Fibroblast of lung (primary cell): ENCODE measurements at regions not wholly inside any gene's neighbourhood (a gene's known extent, or its start where the extent isn't known, plus 50 kb on each side); places are given as distances from the start of the nearest gene placed in this dataset.

Experiments used
- EZH2 ChIP-seq: IDR thresholded peaks from 2 replicates; pipeline ENCODE4 v1.5.1; 2012; ENCODE audit warnings: low read length, control low read depth, mild to moderate bottlenecking; ENCODE audit errors: missing control alignments
- TF ChIP-seq, protein P1 (sequence below), 2 donors: IDR thresholded peaks in 1 of 2; conservative IDR thresholded peaks in 1 of 2; 1 replicate in 1 of 2; 2 replicates in 1 of 2; pipeline ENCODE4 v1.5.1; 2011 to 2012; ENCODE audit warnings: low read length in 2 of 2, control low read depth in 1 of 2, inconsistent platforms in 1 of 2, low read depth in 1 of 2, mild to moderate bottlenecking in 1 of 2

GRCh38 chr10:31656851-31657433, 271.7 kb downstream of the ARHGAP12 start:
- TF ChIP-seq, protein P1, sequence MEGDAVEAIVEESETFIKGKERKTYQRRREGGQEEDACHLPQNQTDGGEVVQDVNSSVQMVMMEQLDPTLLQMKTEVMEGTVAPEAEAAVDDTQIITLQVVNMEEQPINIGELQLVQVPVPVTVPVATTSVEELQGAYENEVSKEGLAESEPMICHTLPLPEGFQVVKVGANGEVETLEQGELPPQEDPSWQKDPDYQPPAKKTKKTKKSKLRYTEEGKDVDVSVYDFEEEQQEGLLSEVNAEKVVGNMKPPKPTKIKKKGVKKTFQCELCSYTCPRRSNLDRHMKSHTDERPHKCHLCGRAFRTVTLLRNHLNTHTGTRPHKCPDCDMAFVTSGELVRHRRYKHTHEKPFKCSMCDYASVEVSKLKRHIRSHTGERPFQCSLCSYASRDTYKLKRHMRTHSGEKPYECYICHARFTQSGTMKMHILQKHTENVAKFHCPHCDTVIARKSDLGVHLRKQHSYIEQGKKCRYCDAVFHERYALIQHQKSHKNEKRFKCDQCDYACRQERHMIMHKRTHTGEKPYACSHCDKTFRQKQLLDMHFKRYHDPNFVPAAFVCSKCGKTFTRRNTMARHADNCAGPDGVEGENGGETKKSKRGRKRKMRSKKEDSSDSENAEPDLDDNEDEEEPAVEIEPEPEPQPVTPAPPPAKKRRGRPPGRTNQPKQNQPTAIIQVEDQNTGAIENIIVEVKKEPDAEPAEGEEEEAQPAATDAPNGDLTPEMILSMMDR (conservative IDR thresholded peaks at IDR 0.05 in 1 of 2, IDR thresholded peaks at IDR 0.05 in 1 of 2; ENCODE audit: low read depth in 1 of 2, low read length in 2 of 2) = no peak
- no peak for TF ChIP-seq EZH2
